Activated CD8-positive, alpha-beta memory T cell treated with anti-CD3 and anti-CD28 coated beads, Interleukin-2, amount 50 U/mL, for 1 hour (primary cell): ENCODE measurements at regions not wholly inside any gene's neighbourhood (a gene's known extent, or its start where the extent isn't known, plus 50 kb on each side); places are given as distances from the start of the nearest gene placed in this dataset.

Experiments
- DNase-seq: peaks from one replicate; pipeline ENCODE4 v3.0.0-alpha.2; 2020; ENCODE audit errors: extremely low read depth

DNA sequence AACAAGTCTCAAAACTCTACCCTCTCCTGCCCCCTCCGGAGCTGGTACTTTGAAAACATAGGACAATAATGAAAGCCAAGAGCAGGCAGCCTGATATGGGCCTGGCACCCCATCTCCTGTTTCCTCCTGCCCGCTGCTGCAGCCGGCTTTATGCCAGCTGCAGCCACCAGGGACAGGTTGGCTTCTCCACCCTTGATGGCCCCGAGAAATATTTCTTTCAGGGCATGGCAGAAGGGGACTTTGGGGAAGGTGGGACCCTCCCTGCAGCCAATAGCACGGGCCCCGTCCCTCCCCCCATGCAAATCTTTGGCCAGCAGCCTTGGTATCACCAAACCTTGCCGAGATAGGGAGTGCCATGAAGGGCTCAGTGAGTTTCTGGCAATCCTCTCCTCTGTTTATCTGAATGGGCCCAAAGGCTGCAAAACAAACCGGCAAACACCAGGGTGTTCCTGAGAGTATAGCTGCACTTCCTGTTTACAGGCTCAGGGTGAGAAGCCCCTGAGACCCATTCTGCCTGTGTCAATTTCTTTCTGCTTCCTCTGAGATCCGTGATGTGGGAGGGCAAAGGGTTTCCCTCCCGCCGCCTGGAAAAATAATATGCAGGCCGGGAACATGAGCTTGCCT is 73.4 kb upstream of the BOD1 start:
- DNase-seq, result no peak

- no peak for DNase-seq
These were observed 75.5 kb upstream of the BOD1 start for GRCh38 chr5:173691931-173692330.

GRCh38 chr5:173693670-173694069 is 77.2 kb upstream of the BOD1 start:
- DNase-seq, result no peak

GRCh38 chr5:173696216-173696615 is 79.8 kb upstream of the BOD1 start:
- DNase-seq, result no peak

- no peak for DNase-seq
These were observed 81.6 kb upstream of the BOD1 start for GRCh38 chr5:173697931-173698579.

DNA sequence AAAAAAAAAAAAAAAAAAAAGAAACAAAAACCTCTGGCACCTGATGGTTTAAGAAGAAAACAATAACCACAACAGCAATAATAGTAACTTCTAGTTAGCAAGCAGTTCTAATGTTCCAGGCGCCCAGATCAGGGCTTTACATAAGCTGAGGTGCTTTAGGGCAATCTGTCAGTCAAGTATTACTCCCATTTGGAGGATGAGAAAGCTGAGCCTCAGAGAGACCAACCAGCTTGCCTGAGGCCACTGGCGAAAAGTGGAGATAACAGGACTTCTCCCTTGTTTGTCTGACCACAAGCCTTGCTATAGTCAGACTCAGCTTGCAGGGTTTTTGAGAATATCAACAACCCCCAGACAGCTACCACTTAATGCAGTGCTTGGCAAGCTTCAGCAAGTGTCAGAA is 83.5 kb upstream of the BOD1 start:
- no peak for DNase-seq

DNA sequence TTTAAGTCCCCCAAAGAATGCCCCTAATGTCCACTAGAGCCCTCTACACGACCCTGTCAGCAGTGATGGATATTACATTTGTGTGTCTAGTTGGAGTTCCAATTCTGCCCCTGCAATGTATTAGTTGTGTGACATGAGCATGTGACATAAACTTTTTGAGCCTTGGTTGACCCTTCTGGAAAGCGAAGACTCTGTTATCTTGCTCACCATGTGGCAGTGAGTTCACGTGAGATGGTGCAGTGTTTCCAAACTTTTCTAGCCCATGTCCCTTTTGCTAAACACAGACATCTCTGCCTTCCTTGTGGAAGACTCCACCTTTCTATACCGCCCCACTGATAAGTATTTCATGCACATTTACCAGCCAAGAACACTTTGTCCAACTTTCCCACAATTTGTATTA is 87.0 kb upstream of the BOD1 start:
- DNase-seq, result no peak

- DNase-seq, result no peak
These were observed 88.4 kb upstream of the BOD1 start for GRCh38 chr5:173704615-173705511.

- DNase-seq, result no peak
These were observed 89.1 kb upstream of the BOD1 start for GRCh38 chr5:173705512-173706044.

DNA sequence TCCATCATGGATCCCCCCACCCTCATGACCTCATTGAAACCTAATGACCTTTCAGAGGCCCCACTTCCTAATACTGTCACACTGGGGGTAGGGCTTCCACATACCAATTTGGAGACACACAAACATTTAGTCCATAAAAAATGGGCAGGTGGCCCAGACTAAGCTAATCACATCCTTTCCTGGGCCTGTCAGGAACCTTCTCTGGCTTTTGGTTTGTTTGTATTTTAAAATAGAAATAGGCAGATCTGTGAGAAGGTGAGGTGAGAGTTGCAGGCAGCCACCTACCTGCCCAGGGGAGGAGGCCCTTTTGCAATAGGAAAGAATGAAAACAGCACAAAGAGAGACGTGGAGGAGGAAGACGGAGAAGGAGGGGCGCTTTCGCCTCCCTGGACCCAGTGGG is 90.2 kb upstream of the BOD1 start:
- no peak for DNase-seq

DNA sequence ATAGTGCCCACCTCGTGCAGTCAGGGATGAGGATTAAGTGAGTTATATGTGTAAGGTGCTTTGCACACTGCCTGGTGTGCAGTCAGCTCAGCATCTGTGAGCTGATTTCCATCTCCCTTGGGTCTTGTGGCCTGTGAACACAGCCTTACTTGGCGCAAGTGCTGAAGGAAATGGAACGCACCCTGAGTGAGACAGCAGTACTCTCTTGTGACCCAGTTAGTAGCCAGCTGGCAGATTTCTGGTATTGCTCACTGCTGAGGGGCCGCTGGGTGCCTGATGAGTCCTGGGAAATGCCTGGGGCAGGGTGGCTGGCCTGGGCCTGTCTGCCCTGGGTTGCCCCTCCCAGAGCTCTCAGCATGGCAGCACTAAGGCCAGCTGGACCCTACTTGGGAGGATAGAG is 90.9 kb upstream of the BOD1 start:
- DNase-seq, result no peak

DNA sequence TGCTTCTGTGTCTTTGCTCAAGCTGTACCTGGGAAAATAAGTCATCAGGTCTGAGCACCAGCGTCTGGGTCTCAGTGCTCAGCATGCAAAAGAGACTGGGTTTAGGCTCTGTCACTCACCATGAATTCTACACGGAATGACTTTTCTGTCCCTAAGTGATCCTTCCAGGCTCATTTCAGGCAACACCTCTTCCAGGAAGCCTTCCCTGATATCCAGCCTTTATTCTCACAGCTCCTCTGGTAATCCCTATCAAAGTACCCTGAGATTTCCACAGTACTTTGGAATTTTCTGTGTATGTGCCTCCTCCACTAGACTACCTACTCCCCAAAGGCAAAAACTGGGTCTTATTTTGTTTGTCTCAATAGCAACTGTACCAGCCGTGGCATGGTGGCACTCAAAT is 92.7 kb upstream of the BOD1 start:
- no peak for DNase-seq

- no peak for DNase-seq
These were observed 93.3 kb upstream of the BOD1 start for GRCh38 chr5:173709761-173710160.

GRCh38 chr5:173710528-173710927 is 94.1 kb upstream of the BOD1 start:
- DNase-seq, result no peak

- no peak for DNase-seq
These were observed 95.0 kb upstream of the BOD1 start for GRCh38 chr5:173711466-173711865.

DNA sequence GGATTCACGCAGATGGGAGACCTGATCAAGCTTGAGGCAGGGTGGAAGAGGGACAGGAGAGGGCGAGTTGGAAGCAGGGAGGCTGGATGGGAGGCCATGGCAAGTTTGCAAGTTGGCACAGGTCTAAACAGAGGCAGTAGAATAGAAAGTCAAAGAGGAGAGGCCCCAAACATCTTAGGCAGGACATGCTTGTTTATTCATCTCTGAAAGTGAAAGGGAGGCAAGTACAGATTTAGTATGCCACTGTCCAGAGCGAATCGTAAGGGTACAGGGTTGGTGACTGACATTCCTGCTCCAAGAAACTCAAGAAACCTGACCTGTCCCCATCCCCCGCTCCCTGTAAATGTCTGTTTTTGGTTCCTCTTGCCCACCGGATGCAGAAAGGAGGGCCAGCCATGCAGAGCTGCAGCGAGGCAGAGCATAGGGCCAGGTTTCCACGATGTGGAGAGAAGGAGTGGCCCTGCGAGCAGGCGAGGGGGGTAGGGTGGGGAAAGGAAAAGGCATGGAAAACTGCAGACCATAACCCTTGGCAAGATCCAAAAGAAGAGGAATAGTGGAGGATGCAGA is 96.2 kb upstream of the BOD1 start:
- no peak for DNase-seq

GRCh38 chr5:173714551-173715428 is 98.3 kb upstream of the BOD1 start:
- no peak for DNase-seq

DNA sequence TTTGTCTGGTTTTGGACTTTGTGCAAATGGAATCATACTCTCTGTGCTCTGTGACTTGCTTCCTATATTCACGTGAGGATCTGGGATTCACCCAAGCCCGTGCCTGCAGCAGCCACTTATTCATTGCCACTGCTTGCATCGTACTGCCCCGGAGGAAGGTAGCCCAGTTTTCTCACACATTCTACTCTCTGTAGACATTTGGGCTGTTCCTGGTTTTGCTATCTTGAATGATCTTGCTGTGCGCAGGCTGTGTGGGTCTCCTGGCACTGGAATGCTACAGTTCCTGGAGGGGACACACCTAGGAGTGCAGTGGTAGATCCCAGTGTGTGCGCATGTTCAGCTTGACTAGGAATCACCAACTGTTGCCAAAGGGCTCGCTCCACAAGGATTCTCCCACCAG is 99.2 kb upstream of the BOD1 start:
- no peak for DNase-seq

DNA sequence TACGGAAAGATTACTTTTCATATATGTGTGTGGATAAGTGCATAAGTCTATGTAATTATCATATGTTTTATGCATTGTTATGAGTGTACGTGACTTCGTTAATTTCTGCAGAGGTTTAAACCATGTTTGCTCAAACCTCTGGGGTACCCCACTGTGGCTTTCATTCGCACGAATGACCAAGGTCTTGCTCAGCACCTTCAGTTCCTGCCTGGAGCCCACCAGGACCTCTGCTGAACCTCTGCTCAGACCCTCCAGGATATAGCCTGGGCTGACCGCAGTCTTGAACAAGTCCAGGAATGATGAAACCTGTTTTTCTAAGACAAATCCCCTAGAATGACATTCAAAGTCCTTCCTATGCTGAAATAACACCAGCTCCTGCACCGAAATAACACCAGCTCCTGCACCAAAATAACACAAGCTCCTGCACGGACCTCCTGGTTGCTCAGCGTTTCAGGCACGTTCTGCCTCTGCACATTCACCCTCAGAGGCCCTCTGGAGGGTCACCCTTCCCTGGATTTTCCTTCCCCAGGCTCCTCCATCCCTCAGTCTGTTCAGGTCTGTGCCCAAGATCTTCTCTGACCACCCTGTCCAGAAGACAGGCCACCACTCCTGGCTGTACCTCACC is 99.7 kb upstream of the BOD1 start:
- no peak for DNase-seq

GRCh38 chr5:173717959-173718358 is 101.5 kb upstream of the BOD1 start:
- no peak for DNase-seq

- no peak for DNase-seq
These were observed 102.0 kb upstream of the BOD1 start for GRCh38 chr5:173718469-173718868.
